HG02588 (cell line): ENCODE measurements at regions not wholly inside any gene's neighbourhood (a gene's known extent, or its start where the extent isn't known, plus 50 kb on each side); places are given as distances from the start of the nearest gene placed in this dataset.
"Not testable (repeated sequence)": the region's sequence is repeated elsewhere in the genome, so short reads cannot be mapped to it uniquely, and the experiment has no call there.

ENCODE experiments used
- ATAC-seq: cut with Tn5 transposase; IDR thresholded peaks from one replicate; pipeline ENCODE4 v1.9.1; 2021; ENCODE audit warnings: mild to moderate bottlenecking, moderate library complexity; ENCODE audit not compliant: unreplicated experiment

GRCh38 chr7:121623130-121623872 is 227.2 kb upstream of the FAM3C start:
- ATAC-seq: no peak

GRCh38 chr7:121621937-121622336 is 225.8 kb upstream of the FAM3C start:
- ATAC-seq: no peak

DNA sequence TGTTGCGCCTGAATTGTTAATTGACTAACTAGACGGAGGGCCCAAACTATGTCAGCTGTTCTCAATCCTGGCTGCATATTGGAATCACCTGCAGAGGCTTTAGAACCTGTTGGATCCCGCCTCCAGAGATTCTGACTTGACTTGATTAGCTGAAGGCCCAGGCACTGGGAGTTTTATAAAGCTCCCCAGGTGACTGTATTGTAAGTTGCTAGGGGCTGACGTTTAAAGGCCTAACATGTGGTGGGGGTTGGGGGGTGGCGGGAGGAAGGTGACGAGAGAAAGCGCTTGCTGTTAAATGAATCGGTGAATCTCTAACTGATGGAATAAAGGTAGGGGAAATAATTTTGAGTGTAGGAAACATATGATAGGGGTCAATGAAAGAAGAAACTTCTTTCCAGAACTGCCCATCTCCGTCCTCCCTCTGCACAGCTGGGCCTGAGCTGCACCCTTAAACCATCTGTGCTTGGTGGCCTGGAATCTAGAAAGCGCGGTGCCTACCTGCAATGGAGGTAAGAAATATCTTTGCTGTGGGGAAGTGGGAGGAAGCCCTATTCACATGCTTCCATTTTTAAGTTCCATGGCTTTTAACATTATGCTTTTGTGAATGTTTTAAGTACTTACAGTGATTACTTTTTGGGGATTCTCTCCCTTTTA is 225.0 kb upstream of the FAM3C start:
- ATAC-seq: no peak

DNA sequence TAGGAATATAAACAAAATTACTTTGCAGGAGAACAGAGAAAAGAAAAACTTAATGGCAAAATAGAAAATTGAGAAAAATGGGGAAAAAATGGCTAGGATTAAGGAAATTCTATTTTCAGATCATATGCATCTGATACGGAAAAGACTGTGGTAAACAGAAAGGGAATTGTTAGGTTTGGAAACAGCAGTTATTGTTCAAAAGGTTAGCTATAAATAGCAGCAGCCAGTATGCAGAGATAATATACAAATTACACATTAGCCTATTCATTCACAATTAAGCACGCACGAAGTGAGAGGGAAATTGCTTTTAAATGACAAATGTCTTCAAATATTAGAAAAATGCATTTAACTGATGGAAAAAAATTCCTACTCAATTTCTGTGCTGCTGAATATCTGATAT is 224.1 kb upstream of the FAM3C start:
- no peak for ATAC-seq

GRCh38 chr7:121618182-121618581 is 222.1 kb upstream of the FAM3C start:
- no peak for ATAC-seq

DNA sequence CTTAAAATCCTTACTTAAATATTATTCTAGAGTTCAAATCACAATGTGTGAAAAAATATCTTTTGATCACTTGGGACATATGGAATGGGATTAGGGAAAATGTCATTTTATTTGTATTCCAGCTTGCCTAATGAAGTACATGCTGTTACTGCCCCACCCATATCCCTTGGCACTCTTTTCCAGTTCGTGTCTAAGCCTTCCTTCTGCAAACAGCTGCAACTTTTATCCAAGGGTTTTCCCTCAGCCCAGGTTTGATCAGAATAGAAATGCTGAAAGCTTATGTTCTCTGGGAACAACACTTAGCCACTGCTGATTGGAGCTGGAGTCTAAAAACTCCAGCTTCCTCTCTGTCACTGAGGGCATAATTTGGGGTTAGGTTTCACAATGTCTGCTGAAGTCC is 214.1 kb upstream of the FAM3C start:
- no peak for ATAC-seq

- ATAC-seq: no peak
These were observed 213.1 kb upstream of the FAM3C start for GRCh38 chr7:121609208-121609607.

GRCh38 chr7:121608785-121609184 is 212.7 kb upstream of the FAM3C start:
- ATAC-seq: no peak

GRCh38 chr7:121608183-121608582 is 212.1 kb upstream of the FAM3C start:
- ATAC-seq: not testable (repeated sequence)

DNA sequence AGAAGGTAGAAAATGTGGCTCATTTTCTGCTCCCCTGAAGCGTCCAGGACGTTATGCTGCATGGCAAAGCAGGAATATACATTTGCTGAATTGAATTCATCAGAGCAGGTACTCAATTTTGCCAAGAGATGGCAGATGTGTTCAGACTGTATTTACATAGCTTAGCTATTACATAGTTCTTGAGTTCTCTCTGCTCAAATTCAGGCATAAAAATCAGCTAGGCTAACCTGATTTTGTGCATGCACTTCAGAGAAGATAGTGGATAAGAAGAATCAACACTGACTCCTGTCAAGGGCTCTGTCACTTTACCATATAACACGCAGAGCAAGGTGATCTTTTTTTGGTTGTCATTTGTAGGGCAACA is 209.2 kb upstream of the FAM3C start:
- no peak for ATAC-seq

DNA sequence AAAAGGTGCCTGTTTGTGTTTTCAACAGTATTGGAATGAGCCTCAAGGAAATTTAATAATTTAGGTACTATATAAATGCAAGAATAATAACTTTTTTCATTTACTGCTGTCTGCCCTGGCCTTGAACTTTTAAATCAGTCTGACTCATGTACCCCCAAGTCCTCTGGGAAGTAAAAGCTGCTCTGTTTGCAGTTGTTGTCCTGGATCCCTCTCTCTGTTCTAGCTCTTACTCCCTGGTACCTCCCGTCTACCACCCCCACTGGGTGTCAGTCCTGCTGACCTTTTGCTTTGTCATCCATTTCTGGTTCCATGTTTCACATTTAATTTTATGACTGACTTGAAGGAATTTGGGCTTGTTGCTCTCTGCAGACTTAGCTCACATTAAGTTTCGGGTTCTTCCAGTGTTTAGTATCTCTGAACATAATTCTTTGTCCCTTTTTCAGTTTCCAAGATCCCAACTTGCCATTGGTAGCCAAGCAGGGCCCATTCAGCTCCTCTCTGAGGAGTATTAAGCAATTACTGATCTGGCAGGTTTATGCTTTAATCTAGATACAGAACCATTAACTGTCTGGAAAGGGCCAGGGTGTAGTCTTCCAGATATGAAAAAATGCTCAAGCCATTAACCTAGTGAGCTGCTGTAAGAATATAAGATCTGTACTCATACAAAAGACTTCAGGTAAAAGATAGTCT is 208.7 kb upstream of the FAM3C start:
- no peak for ATAC-seq

DNA sequence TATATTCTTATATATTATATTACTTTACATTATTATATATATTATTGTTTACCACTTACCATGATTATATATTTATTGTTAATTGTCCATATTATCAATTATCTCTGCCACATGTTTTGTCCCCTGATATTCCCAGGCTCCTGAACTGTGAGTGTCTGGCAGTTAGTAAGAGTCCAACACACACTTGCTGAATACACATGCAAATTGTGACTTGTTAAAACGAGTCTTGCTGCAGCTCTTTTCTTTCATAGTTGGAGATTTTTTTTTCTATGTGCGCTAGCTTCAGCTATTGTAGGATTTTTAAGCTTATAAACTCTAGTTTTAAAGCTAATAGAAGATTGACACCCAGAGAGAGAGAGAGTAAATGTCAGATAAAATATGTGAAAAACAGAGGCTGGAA is 207.8 kb upstream of the FAM3C start:
- no peak for ATAC-seq

- no peak for ATAC-seq
These were observed 203.8 kb upstream of the FAM3C start for GRCh38 chr7:121599887-121600286.

DNA sequence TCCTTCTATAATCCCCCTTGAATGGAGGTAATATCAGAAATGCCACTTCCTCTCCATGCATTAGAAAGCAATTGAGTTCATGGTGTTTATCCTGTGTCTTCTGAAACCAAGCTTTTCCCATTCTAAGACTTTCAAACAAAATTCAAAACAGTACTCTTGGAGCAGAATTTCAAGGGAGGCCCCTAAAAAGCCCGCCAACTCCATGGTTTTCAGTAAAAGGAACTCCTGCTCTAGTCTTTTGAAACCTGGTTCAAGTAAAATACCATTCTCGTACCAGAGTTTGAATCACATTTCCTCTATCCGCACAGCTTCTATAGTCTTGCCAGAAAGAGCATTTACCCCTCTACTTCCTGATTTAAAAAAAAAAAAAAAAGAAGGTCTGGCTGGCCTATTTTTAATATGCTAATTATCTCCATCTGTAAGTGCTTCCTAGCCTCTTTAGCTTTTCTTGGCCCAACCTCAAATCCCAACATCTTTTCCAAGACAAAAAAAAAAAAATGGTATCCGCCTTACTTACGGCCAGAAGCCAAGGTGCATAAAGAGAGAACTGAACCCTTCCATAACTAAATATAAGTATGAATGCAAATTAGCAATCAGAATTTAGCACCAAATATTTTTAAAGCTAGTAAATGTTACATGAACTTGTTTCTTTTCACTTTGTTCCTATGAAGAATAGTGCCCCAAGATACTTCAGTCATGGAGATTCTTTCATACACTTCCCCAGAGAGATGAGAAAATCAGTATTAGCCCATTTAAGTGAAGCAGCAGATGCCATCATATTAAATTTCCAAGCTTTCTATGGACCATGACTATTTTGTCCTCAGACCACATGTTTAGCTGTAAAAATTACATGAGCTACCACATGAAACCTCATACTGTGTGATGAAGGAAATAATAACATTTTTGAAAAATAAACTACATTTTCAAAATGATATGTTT is 199.9 kb upstream of the FAM3C start:
- ATAC-seq: no peak

DNA sequence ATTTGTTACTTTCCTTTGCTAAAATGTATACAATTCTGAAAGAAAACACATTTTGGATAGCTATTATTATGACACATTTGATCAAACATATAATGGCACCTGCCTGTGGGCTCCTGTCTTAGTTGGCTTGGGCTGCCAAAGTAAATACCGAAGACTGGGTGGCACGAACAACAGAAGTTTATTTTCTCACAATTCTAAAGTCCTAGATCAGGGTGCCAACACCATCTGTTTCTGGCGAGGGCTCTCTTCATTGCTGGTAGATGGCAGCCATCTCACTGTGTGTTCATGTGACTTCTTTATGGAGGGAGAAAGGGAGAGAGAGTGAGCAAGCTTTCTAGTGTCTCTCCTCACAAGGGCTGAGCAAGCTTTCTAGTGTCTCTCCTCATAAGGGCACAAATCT is 195.8 kb upstream of the FAM3C start:
- ATAC-seq: no peak

GRCh38 chr7:121587435-121587834 is 191.3 kb upstream of the FAM3C start:
- no peak for ATAC-seq

DNA sequence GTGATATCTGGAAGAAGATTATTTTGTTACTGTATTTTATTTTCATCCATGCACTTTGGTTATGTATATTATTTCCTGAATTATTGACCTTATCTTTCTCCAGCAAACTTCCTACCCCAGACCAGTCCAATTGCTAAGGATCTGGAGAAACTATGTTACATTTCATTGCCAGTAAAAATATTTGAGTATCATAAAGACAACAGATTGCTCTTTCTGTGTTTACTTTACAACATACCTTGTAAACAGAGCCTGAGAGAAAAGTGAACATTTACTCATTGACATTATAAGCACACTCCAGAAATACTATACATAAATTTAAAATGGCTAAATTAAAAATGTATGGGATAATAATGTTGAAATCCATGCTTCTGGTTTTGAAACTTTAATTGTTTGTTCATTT is 186.2 kb upstream of the FAM3C start:
- ATAC-seq: no peak

GRCh38 chr7:121579639-121580038 is 183.5 kb upstream of the FAM3C start:
- ATAC-seq: no peak

- ATAC-seq: no peak
These were observed 182.6 kb upstream of the FAM3C start for GRCh38 chr7:121578669-121579068.

- no peak for ATAC-seq
These were observed 180.2 kb upstream of the FAM3C start for GRCh38 chr7:121576148-121576917.
